K562 (cell line): ENCODE measurements at regions not wholly inside any gene's neighbourhood (a gene's known extent, or its start where the extent isn't known, plus 50 kb on each side); places are given as distances from the start of the nearest gene placed in this dataset.

ENCODE experiments used
- ATAC-seq: fragments of 200-7000 bp; cut with Tn5 transposase; 3 replicates; pipeline ENCODE4 v1.9.1; 2020; ENCODE audit warnings: moderate library complexity
- BruUV-seq: library from RNA; stranded (reverse); fragments of 400-500 nt; replicated peaks from 2 replicates; lab custom pipeline; 2021; lab: Mats Ljungman, UMichigan
- CTCF ChIA-PET: fragments of 300-600 bp; formaldehyde crosslinking; extraction: SDS; loops from one replicate; lab custom pipeline; 2021; ENCODE audit warnings: low intra/inter-chr PET ratio; lab: Yijun Ruan, JAX
- POLR2A ChIA-PET: fragments of 300-600, 350-650 bp; sonication (Branson Sonifier 250); formaldehyde crosslinking; extraction: SDS; loops from one replicate; lab custom pipeline; 2021; ENCODE audit warnings: antibody characterized with exemption, inconsistent platforms; lab: Yijun Ruan, JAX
- DNase-seq, 4 experiments: peaks; one replicate each; pipeline versions ENCODE4 v3.0.0 to v3.0.0-alpha.2; 2011 to 2018; ENCODE audit warnings: low spot score in 3 of 4, mixed read lengths in 3 of 4; ENCODE audit errors: extremely low read depth in 1 of 4
- FAIRE-seq: peaks from 2 replicates; lab custom pipeline; 2011; peaks lifted over from hg19 to GRCh38; lab: Jason Lieb, UNC
- H2AFZ ChIP-seq: 2 replicates; pipeline ENCODE4 v1.6.0; 2011; ENCODE audit warnings: low read depth, low read length, control low read depth, inconsistent platforms
- H3K27ac ChIP-seq: fragments of 200-600 bp; 3 replicates; pipeline ENCODE4 v1.8.0; 2011; ENCODE audit warnings: low read depth, mild to moderate bottlenecking, control low read depth, inconsistent platforms, low read length, moderate library complexity, mixed read lengths; ENCODE audit errors: extremely low read depth
- H3K27me3 ChIP-seq, 2 experiments: fragments of 300-600 bp in 1 of 2; 2 replicates in 1 of 2; 3 replicates in 1 of 2; pipeline versions ENCODE4 v1.6.0 to v1.8.0; 2011; ENCODE audit warnings: inconsistent platforms in 2 of 2, low read length in 2 of 2, mild to moderate bottlenecking in 1 of 2, mixed read lengths in 1 of 2, moderate library complexity in 1 of 2; ENCODE audit not compliant: control insufficient read depth in 2 of 2, insufficient read depth in 2 of 2
- H3K36me3 ChIP-seq: fragments of 300-600 bp; 3 replicates; pipeline ENCODE4 v1.8.0; 2011; ENCODE audit warnings: mild to moderate bottlenecking, low read length, inconsistent platforms; ENCODE audit not compliant: control insufficient read depth, insufficient read depth
- H3K4me1 ChIP-seq, 2 experiments: fragments of 200-600 bp in 1 of 2; replicated peaks in 1 of 2; 2 replicates in 1 of 2; 3 replicates in 1 of 2; pipeline versions ENCODE4 v1.5.1 to v1.8.0; 2011; ENCODE audit warnings: inconsistent platforms in 2 of 2, low read length in 2 of 2, mild to moderate bottlenecking in 1 of 2, mixed read lengths in 1 of 2, moderate library complexity in 1 of 2; ENCODE audit not compliant: control insufficient read depth in 2 of 2, insufficient read depth in 2 of 2
- H3K4me2 ChIP-seq: 2 replicates; pipeline ENCODE4 v1.6.1; 2011; ENCODE audit warnings: low read length, control low read depth, inconsistent platforms, mixed read lengths; ENCODE audit not compliant: insufficient read depth
- H3K4me3 ChIP-seq: fragments of 200-600 bp; sonication (generic), shearing (Covaris generic); 2 replicates; pipeline ENCODE4 v1.5.1; 2016; ENCODE audit warnings: control low read depth, inconsistent platforms
- H3K79me2 ChIP-seq: fragments of 200-600 bp; 3 replicates; pipeline ENCODE4 v1.8.0; 2011; ENCODE audit warnings: low read length, inconsistent platforms; ENCODE audit not compliant: control insufficient read depth, insufficient read depth
- H3K9ac ChIP-seq, 2 experiments: 2 replicates each; pipeline versions ENCODE4 v1.6.0 to v1.6.1; 2011; ENCODE audit warnings: low read depth in 2 of 2, low read length in 2 of 2, control low read depth in 1 of 2, inconsistent platforms in 1 of 2, mild to moderate bottlenecking in 1 of 2, mixed read lengths in 1 of 2; ENCODE audit not compliant: insufficient read depth in 1 of 2
- H3K9me1 ChIP-seq: one replicate; pipeline ENCODE4 v1.6.0; 2011; ENCODE audit warnings: inconsistent platforms, mild to moderate bottlenecking, low read length, moderate library complexity; ENCODE audit not compliant: control insufficient read depth, insufficient read depth
- H3K9me3 ChIP-seq: replicated peaks from 2 replicates; pipeline ENCODE4 v1.5.1; 2011; ENCODE audit warnings: low read depth, low read length, inconsistent platforms; ENCODE audit not compliant: control insufficient read depth, insufficient read depth
- H4K20me1 ChIP-seq: replicated peaks from 2 replicates; pipeline ENCODE4 v1.6.1; 2011; ENCODE audit warnings: low read length, inconsistent platforms, mixed read lengths; ENCODE audit not compliant: control insufficient read depth, insufficient read depth
- CEBPG ChIP-seq, 3 experiments: fragments of 200-800 bp in 1 of 3; sonication (Bioruptor generic) in 1 of 3; sonication (generic) in 1 of 3; formaldehyde crosslinking in 1 of 3; IDR thresholded peaks in 2 of 3; conservative IDR thresholded peaks in 1 of 3; 2 replicates each; pipeline versions ENCODE4 v1.6.1 to v1.8.0; 2016 to 2022; ENCODE audit warnings: missing compliant biosample characterization in 2 of 3, missing genetic modification characterization in 2 of 3, mild to moderate bottlenecking in 1 of 3, missing genetic modification reagents in 1 of 3
- GABPB1 ChIP-seq: sonication (generic); formaldehyde crosslinking; IDR thresholded peaks from 2 replicates; pipeline ENCODE4 v1.8.0; 2022; ENCODE audit warnings: mild to moderate bottlenecking, missing genetic modification reagents
- MEF2A ChIP-seq: IDR thresholded peaks from 2 replicates; pipeline ENCODE4 v1.6.1; 2011; ENCODE audit warnings: low read depth, mild to moderate bottlenecking, low read length, moderate library complexity; ENCODE audit not compliant: control insufficient read depth
- MTA2 ChIP-seq: fragments of 450-650 bp; IDR thresholded peaks from 2 replicates; pipeline ENCODE4 v1.6.1; 2016; ENCODE audit warnings: low read depth
- NCOA1 ChIP-seq: fragments of 450-650 bp; IDR thresholded peaks from 2 replicates; pipeline ENCODE4 v1.6.1; 2016; ENCODE audit warnings: low read depth
- PML ChIP-seq: IDR thresholded peaks from 2 replicates; pipeline ENCODE4 v1.6.1; 2012; ENCODE audit warnings: low read length, inconsistent platforms
- PURB ChIP-seq: sonication (generic); formaldehyde crosslinking; IDR thresholded peaks from 2 replicates; pipeline ENCODE4 v1.9.0; 2021; ENCODE audit warnings: low read depth, mild to moderate bottlenecking, missing genetic modification reagents
- SRF ChIP-seq, 2 experiments: fragments of 250-450, 450-650 bp in 1 of 2; sonication (Bioruptor Pico) in 1 of 2; sonication (generic) in 1 of 2; formaldehyde crosslinking; IDR thresholded peaks; 2 replicates each; pipeline versions ENCODE4 v1.5.0 to v1.5.1; 2020 to 2022; ENCODE audit warnings: mild to moderate bottlenecking in 1 of 2, missing genetic modification reagents in 1 of 2
- ZKSCAN3 ChIP-seq: fragments of 250-450 bp; sonication (Bioruptor Pico); IDR thresholded peaks from 2 replicates; pipeline ENCODE4 v1.4.0; 2020
- ZNF586 ChIP-seq: fragments of 450-650 bp; formaldehyde crosslinking; conservative IDR thresholded peaks from 2 replicates; pipeline ENCODE4 v1.4.0; 2020; ENCODE audit warnings: mild to moderate bottlenecking, moderate library complexity
- WGBS: fragments of 100-300 bp; shearing (Covaris generic); methylation state at CpG from one replicate; pipeline ENCODE4 v1.1.6; 2016; ENCODE audit warnings: low coverage, mixed read lengths; ENCODE audit not compliant: insufficient coverage; ENCODE audit errors: missing lambda C conversion rate; 5-methylcytosine and 5-hydroxymethylcytosine counted together
- in situ Hi-C: fragments of 300-500 bp; cut with MboI; formaldehyde crosslinking; loops from 4 replicates; pipeline ENCODE4 v1.15.0; 2018; ENCODE audit warnings: inconsistent platforms, mixed read lengths
- intact Hi-C: fragments of 100-400 bp; cut with micrococcal nuclease; formaldehyde crosslinking; loops from 2 replicates; pipeline ENCODE4 v1.14.2; 2022
- TF ChIP-seq, protein P1 (sequence below): sonication (generic); IDR thresholded peaks from 2 replicates; pipeline ENCODE4 v1.6.1; 2016
- TF ChIP-seq, protein P2 (sequence below): fragments of 250-450 bp; sonication (Bioruptor Pico); IDR thresholded peaks from 2 replicates; pipeline ENCODE4 v1.4.0; 2020; ENCODE audit warnings: mild to moderate bottlenecking
- TF ChIP-seq, protein P3 (sequence below): sonication (generic); formaldehyde crosslinking; IDR thresholded peaks from 2 replicates; pipeline ENCODE4 v1.8.0; 2023; ENCODE audit warnings: mild to moderate bottlenecking, missing genetic modification reagents

DNA sequence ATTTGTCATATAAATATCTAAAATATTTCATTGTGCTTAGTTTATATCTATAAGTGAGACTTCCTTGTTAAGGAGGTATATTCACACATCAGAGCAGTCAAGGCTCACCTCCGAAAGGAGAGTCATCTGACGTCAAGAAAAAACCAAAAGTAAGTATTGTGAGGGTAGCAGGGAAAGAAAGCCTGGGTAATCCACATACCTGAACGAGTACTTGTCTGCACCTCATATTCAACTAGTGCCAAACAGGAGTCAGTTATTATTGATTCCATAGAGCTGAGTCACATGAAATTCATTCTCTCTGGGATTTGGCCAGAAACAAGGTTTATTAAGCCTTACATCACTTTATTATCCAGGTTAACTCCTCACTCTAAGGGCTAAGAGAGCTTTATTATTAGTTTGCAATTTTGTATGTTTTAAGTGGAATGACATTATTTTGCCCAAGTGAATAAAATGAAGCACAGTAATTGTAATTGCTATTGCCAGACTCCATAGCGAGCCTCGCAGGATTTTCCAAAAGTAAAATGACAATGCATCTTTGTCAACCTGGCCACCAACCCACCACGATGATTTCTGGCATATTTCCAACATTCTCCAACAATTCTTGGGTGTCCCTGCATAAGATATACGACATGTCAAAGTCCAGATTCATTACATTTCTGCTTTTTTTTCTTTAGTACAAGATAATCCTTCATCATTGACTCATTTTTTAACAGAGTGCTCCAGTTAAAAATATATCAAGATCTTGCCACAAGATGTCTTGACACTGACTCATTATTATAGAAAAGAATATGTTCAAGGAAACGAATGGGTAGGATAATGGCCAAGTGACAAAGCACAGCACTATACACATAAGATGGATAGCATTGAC is 1210.4 kb upstream of the ACVR2A start:
- Histone ChIP-seq H4K20me1 (no peaks in the 10 kb centered on the region), H3K4me3 (no peak overlapping the region), H3K4me1 (no peaks in the 10 kb centered on the region), H3K27ac (no peak overlapping the region), H3K36me3 (no peaks in the 10 kb centered on the region), H3K9ac (no peak overlapping the region), H3K4me2 (no peak overlapping the region), H2AFZ (no peak overlapping the region), H3K9me1 (no peaks in the 10 kb centered on the region), H3K9me3 (peaks cover 1% of the 10 kb centered on the region; the same call in 1 of the 2 replicates), H3K27me3 (no peaks in the 10 kb centered on the region), H3K79me2 (no peaks in the 10 kb centered on the region)
- no TSS peak for BruUV-seq
- ChIA-PET POLR2A (no interaction called here), CTCF (no interaction called here)
- 0% methylated on average over 8 of the region's 8 CpGs for WGBS
- in situ Hi-C loops = no loop called here
- DNase-seq (no peak), FAIRE-seq (no peak), ATAC-seq (no peak)
- intact Hi-C loops = no loop called here
- TF ChIP-seq, protein P1, sequence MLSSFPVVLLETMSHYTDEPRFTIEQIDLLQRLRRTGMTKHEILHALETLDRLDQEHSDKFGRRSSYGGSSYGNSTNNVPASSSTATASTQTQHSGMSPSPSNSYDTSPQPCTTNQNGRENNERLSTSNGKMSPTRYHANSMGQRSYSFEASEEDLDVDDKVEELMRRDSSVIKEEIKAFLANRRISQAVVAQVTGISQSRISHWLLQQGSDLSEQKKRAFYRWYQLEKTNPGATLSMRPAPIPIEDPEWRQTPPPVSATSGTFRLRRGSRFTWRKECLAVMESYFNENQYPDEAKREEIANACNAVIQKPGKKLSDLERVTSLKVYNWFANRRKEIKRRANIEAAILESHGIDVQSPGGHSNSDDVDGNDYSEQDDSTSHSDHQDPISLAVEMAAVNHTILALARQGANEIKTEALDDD = no peak
- no peak for TF ChIP-seq ZKSCAN3
- TF ChIP-seq MTA2 = no peak
- TF ChIP-seq PML = no peak
- TF ChIP-seq PURB (CRISPR knock-in tag) = no peak
- no peak for TF ChIP-seq MEF2A
- TF ChIP-seq, protein P2, sequence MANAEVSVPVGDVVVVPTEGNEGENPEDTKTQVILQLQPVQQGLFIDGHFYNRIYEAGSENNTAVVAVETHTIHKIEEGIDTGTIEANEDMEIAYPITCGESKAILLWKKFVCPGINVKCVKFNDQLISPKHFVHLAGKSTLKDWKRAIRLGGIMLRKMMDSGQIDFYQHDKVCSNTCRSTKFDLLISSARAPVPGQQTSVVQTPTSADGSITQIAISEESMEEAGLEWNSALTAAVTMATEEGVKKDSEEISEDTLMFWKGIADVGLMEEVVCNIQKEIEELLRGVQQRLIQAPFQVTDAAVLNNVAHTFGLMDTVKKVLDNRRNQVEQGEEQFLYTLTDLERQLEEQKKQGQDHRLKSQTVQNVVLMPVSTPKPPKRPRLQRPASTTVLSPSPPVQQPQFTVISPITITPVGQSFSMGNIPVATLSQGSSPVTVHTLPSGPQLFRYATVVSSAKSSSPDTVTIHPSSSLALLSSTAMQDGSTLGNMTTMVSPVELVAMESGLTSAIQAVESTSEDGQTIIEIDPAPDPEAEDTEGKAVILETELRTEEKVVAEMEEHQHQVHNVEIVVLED = no peak
- no peak for TF ChIP-seq ZNF586 (CRISPR knock-in tag)
- TF ChIP-seq, protein P3, sequence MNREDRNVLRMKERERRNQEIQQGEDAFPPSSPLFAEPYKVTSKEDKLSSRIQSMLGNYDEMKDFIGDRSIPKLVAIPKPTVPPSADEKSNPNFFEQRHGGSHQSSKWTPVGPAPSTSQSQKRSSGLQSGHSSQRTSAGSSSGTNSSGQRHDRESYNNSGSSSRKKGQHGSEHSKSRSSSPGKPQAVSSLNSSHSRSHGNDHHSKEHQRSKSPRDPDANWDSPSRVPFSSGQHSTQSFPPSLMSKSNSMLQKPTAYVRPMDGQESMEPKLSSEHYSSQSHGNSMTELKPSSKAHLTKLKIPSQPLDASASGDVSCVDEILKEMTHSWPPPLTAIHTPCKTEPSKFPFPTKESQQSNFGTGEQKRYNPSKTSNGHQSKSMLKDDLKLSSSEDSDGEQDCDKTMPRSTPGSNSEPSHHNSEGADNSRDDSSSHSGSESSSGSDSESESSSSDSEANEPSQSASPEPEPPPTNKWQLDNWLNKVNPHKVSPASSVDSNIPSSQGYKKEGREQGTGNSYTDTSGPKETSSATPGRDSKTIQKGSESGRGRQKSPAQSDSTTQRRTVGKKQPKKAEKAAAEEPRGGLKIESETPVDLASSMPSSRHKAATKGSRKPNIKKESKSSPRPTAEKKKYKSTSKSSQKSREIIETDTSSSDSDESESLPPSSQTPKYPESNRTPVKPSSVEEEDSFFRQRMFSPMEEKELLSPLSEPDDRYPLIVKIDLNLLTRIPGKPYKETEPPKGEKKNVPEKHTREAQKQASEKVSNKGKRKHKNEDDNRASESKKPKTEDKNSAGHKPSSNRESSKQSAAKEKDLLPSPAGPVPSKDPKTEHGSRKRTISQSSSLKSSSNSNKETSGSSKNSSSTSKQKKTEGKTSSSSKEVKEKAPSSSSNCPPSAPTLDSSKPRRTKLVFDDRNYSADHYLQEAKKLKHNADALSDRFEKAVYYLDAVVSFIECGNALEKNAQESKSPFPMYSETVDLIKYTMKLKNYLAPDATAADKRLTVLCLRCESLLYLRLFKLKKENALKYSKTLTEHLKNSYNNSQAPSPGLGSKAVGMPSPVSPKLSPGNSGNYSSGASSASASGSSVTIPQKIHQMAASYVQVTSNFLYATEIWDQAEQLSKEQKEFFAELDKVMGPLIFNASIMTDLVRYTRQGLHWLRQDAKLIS (CRISPR knock-in tag) = no peak
- no peak for TF ChIP-seq CEBPG (CRISPR knock-in tag; IDR thresholded peaks at IDR 0.05)
- no peak for TF ChIP-seq CEBPG (tag; conservative IDR thresholded peaks at IDR 0.05 in 1 of 2, IDR thresholded peaks at IDR 0.05 in 1 of 2)
- TF ChIP-seq GABPB1 (CRISPR knock-in tag) = no peak
- TF ChIP-seq NCOA1 = no peak
- TF ChIP-seq SRF (CRISPR knock-in tag; IDR thresholded peaks at IDR 0.05) = no peak
